Left renal pelvis (tissue), 4 donors: ENCODE measurements at regions not wholly inside any gene's neighbourhood (a gene's known extent, or its start where the extent isn't known, plus 50 kb on each side); places are given as distances from the start of the nearest gene placed in this dataset.
"Not testable (repeated sequence)": the region's sequence is repeated elsewhere in the genome, so short reads cannot be mapped to it uniquely, and the experiment has no call there.

Experiments
- DNase-seq, 4 donors: peaks; one replicate each; pipeline ENCODE4 v3.0.0-alpha.2; 2013; ENCODE audit warnings: low read depth in 4 of 4, low spot score in 3 of 4

DNA sequence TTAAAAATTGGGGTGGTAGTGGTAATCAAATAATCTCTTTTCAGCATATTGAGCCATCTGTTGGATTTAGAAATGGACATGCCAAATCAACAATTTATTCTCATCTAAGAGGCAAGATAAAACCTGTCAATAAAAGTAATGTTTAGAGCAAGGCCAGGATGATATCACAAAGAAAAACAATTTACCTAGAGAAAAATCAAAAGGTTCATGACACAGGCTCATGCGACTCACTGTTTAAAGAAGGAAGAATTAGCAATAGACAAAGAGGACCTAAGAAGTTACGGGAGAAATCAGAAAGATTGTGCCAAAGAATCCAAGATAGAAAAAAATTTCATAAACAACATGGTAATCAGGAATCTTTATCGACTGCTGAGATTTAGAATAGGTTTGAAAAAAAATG is 868.5 kb upstream of the GBE1 start:
- DNase-seq: no peak

DNA sequence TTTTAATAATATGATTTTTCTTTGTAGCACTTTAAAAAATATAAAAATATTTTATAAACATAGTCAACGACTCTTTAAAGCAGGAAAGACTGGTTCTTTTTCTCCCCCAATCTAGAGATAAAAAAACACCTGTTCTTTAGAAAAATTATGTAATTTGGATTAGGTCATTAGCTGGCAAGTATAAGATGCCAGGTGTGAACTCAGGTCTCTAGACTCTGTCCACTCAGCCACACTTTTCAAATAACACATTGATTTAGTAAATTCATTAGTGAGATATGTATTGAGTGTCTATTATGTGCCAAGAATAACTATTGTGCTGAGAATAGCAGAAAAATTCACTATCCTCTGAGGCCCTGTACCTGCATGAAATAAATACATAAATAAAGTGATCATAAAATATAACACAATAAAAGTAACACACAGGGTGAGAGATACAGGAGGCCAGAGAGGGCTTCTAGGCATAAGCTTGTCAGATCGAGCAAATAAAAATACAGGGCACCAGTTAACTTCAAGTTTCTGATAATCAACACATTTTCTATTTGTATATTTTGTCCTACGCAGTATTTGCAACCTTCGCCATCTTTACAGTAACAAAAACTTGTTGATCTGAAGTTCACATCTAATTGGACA is 867.1 kb upstream of the GBE1 start:
- no peak for DNase-seq

DNA sequence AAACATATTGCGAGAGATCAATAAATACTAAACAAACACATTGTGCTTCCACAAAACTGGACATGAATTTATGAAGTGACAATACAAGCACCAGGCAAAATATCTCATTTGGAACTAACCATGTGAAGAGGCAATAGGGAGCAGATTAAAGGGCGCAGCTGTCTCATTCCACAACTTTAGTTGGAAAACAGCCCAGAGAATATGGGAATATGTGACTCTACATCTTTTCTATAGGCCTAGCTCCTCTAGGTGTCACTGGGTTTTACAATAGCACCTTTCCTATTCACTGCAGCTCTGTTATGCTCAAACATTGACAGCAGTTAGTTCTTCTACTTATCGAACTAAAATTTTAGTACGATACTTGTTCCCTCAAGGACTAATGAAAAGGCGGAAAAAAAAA is 866.3 kb upstream of the GBE1 start:
- DNase-seq: no peak

DNA sequence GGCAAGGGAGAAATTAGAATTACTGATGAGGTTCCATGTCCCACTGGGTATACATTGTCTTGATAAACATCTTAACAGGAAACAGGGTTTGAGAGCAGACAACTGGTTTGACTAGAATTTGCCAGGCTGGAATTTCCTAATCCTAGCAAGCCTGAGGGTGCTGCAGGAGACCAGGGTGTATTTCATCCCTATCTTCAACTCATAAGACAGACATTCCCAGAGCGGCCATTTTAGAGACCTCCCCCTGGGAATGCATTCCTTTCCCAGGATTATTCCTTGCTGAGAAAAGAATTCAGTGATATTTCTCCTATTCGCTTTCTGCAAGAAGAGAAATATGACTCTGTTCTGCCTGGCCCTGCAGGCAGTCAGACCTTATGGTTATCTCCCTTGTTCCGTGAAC is 859.3 kb upstream of the GBE1 start:
- DNase-seq: not testable (repeated sequence)

DNA sequence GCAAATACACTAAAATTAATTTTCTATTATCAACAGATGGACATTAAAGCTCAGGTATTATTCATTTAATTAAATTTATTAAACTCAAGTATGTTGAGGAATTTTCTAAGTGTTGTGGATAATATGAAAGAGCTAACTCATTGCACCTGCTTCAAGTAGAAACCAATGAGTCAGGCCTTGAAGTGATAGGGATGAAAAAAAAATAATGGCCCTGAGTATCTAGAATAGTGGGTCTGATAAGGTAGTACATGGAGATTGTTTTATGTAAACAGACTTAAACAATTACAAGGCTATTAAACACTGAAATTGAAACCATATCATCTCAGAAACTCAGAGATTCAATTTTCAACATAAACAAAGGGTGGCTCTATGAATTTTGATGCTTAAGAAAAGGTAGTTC is 857.1 kb upstream of the GBE1 start:
- no peak for DNase-seq

DNA sequence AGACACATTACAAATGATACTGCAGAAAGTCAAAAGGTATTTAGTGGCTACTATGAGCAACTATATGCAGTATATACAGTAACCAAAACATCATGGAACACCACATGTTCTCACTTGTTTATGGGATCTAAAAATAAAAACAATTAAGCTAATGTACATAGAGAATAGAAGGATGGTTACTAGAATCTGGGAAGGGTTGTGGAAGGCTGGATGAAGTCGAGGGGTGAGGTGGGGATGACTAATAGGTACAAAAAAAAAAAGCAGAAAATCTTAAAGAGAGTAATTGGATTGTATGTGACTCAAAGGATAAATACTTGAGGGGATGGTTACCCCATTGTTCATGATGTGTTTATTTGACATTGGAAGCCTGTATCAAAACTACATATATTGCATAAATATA is 848.8 kb upstream of the GBE1 start:
- DNase-seq: no peak

DNA sequence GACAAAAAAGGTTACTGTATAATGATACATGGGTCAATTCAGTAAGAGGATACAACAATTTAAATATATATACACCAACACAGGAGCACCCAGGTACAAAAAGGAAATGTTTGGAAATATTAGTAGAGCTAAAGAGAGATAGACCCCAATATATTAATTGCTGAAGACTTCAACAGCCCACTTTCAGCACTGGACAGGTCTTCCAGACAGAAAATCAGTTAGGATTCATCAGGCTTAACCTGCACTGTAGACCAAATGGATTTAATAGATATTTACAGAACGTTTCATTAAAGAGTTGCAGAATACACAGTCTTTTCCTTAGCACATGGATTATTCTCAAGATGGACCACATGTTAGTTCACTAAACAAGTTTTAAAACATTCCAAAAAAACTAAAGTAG is 845.9 kb upstream of the GBE1 start:
- DNase-seq: no peak

DNA sequence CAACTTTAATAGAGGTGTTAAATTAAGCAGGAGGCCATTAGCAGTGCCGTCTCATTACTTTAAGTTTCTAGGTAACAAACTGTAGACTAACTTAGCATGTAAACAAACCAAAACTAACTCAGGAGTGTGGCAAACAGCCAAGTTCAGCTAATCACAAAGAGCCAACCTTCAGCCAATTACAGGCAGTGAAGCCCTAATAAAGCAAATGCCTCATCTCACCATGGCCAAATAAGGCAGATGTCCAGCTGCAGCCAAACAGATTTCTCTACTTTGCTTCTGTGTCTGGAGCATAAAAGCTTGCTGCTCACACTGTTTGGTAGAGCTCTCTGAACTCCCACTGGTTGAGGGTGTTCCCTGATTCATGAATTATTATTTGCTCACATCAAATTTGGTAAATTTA is 835.4 kb upstream of the GBE1 start:
- DNase-seq: no peak

DNA sequence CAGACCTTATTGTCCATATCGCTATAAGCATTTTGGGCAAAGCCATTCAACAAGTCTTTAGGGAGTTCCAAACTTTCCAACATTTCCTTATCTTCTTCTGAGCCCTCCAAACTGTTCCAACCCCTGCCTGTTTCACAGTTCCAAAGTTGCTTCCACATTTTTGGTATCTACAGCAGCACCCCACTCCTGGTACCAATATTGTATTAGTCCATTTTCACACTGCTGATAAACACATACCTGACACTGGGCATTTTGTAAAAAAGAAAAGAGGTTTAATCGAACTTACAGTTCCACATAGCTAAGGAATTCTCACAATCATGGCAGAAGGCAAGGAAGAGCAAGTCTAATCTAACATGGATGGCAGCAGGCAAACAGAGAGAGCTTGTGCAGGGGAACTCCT is 834.1 kb upstream of the GBE1 start:
- DNase-seq: no peak

DNA sequence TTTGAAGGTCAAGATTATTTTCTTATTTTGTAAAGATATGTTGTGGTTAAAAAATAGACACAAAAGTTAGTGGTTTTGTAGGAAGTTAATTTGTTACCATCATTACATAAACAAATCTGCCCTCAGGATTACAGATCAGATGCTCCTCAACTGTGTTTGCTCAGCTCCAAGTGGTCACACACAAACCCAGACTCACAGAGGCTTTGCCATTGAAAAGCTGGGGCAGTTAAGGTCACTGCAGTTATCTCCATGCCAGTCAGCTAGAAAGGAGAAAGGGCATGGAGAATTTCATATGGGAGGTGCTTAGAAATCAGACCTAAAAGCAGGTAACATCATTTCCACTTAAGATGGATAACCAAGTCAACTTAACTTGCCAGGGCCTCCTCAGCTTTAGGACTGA is 825.7 kb upstream of the GBE1 start:
- DNase-seq: no peak

DNA sequence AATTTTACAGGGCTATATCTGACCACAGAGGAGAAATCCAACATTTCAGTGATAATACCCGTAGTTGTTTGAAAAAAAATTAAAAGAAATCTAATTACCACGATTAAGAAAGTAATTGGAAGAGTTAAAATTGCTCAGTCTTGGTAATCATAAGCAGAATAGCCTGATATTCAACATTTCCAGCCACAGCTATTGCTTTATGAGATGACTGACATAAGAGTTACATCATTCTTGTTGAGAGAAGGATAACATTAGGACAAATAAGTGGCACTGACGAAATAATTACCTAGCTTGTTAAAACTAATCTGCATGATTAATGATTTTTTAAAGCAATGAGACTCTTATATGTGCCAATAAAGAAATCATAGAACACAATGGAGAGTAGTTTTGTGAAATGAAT is 825.0 kb upstream of the GBE1 start:
- DNase-seq: no peak

DNA sequence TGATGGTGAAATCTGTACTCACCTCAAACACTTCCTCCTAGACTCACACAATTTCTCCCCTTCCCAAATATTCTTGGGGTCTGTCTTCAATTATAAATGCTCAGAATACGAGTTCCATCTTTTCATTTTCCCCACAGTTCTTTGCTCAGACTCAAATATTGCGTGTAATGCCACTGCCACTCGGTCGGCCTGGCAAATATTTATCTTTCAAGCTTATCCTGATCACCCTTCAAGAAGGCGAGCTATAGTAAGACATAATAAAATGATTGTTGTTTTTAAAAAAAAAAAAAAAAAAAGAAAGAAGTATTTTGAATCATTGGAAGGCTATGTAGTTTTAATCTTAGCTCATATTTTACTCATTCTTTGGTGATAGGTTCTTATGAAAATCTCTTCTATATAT is 824.6 kb upstream of the GBE1 start:
- not testable (repeated sequence) for DNase-seq

DNA sequence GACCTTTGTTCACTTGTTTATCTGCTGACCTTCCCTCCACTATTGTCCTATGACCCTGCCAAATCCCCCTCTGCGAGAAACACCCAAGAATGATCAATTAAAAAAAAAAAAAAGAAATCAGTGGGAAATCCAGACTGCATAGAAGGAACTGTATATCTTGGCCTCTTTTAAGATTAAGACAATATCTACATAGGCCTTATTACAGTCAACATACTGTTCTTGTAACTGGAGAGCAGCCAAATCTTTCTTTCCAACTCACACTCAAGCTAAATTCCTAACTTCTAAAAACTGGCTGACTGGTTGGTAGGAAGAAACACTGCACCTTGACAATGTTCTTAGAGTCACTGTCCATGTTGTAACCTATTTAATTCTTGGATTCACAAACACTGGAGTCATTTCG is 824.1 kb upstream of the GBE1 start:
- DNase-seq: not testable (repeated sequence)

DNA sequence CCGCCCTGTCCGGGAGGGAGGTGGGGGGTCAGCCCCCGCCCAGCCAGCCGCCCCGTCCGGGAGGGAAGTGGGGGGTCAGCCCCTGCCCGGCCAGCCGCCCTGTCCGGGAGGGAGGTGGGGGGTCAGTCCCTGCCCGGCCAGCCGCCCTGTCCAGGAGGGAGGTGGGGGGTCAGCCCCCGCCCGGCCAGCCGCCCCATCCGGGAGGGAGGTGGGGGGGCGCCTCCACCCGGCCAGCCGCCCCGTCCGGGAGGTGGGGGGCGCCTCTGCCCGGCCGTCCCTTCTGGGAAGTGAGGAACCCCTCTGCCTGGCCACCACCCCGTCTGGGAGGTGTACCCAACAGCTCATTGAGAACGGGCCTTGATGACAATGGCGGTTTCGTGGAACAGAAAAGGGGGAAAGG is 823.4 kb upstream of the GBE1 start:
- DNase-seq: not testable (repeated sequence)

DNA sequence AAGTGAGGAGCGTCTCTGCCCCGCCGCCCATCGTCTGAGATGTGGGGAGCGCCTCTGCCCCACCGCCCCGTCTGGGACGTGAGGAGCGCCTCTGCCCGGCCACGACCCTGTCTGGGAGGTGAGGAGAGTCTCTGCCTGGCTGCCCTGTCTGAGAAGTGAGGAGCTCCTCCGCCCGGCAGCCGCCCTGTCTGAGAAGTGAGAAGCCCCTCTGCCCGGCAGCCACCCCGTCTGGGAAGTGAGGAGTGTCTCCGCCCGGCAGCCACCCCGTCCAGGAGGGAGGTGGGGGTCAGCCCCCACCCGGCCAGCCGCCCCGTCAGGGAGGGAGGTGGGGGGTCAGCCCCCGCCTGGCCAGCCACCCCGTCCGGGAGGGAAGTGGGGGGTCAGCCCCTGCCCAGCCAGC is 823.0 kb upstream of the GBE1 start:
- not testable (repeated sequence) for DNase-seq

DNA sequence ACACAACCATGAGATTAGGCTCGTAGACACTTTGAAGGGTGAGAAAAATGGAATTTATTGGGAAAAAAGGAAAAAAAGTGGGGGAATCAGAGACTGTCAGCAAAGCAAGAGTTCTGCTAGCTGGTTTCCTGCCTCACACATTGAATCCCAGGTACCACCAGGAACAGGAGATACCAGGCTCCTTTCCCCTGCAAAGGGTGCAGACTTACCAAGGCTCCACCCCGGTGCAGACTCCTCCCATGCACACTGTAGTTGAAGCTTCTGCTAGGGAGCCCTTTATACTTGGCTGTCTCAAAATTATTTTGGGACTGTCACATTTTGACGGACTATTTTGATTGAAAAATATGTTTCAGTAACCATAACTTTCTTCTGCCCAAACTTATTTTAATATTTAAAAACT is 819.9 kb upstream of the GBE1 start:
- DNase-seq: no peak

DNA sequence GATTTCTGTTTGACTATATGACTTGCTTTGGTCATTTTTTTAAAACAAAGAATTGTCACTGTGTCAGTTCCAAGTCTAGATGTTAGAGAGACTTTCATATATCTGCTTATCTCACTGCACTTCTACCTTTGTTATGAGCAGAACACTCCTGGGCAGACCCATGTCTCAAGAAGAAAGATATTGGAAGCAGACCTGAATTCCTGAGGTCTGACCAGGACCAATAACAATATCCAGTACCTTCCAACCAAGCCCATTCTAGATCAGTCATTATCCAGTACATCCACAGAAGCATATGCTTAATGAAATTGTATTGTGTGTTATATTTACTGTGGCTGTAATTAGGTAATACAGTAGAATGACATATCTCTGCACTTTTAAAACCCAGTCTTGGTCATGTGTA is 811.3 kb upstream of the GBE1 start:
- DNase-seq: no peak

DNA sequence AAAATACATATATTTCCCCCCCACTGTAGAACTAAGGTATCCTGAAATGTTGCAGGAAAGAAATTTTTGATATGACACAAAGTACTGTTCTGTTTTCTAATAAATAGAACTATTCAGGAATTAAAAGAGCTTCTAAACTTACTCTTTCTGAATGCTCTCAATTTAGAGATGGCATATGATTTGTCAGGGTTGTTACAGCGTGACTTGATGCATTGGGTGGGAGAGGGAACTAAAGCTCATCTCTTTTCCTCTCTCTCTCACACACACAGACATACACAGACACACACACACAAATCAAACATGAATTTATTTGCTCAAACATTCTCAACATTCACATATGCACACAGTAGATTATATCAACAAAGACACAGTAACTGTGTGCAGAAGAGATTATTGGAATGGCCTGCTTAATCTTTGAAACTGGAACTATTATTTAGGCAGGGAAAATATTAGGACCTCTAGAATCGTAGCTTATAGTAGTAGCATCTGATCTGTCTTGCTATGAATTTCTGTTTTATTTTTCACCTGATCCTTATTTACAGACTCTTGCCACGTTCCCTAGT is 807.4 kb upstream of the GBE1 start:
- DNase-seq: no peak

DNA sequence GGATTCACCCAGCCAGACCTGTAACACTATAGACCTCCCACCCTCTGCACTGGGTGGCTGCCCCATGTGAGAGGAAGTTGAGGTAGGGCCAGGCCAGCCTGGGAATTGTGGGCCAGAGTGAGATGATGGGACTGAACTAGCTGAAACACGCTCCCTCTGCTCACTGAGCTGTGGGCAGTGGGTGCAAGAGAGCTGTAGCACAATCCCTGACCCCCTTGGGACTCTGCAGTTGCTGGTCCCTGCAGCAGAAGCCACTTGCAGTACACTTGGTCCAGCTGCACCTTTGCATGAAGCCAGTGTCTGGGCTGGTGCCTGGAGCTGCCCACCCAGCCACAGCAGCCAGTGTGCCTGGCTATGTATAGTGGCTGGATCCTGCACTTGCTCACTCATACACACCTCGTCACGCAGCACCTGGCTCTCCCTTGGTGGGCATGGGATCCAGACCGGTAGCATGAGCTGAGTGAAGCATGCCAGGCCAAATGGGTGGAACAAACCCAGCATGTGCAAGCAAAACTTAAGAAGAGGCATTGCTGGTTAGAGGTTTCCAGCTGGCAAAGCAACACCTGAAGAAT is 805.7 kb upstream of the GBE1 start:
- no peak for DNase-seq

DNA sequence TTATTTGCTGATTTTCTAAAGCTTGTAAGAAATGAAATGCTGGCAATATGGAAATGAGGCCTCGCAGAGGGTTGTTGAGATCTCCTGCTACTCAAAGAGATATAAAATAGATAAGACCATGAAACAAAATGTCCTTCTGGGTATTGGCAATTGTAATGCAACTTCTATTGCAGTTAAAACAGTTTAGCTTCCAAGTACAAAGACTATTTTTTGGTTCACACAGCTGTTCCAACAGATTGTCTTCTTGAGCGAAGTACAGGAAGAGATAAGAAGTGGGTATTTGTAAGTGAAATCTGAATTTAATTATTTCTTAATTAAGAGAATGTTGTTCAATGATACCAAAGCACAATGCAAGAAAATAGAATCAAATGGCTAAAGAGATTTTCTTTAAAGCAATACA is 801.5 kb upstream of the GBE1 start:
- no peak for DNase-seq

DNA sequence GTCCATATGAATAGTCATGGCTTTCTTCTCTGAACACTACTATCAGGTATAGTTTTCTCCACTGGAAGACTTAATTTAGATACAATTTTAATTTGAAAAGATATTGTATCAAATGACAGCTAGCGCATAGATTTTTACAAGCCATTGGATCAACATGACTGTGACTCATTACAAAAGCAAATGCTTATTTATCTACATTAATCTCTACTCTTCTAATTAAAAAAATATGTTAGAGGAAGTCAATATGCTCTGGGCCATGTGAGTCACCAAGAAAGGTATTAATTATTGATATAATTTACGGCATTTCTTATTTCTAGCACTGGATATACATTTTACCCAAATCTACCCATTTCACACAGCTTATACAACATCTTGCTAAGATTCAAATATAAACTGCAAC is 800.3 kb upstream of the GBE1 start:
- no peak for DNase-seq

DNA sequence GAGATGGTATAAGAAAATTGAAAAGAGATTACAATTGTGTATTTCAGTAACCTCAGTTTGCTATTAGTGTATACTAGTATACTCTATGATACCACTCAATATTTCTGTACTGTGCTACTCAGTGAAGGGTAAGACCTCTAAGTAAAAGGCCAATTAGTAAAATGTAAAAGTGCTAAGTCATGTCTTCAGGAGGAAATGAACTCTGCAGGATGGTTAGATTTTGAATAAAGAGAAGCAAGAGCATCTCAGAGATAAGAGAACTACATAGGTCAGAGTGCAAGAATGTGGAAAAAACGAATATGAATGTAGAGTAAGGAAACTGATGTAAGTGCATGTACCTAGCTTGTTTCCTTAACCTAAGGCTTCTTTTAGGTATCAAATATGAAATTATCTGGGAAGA is 796.6 kb upstream of the GBE1 start:
- no peak for DNase-seq

DNA sequence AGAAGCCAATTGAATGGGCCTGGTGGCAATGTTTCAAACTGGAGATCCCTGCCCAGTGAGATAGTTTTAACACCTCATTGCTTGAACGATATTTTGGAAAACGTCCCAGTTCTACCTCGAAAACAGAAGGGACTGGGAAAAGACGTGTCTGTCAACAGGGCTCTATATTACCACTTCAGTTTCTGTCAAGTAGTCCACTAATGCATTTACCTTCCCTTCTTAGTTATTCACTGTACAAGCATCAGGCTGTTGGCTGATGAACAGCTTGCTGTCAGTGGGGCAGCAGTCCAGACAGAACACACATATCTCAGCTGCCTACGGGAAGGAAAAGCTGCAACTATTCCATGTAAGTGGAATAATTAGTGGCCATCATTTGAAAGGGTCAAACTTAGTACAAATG is 794.7 kb upstream of the GBE1 start:
- DNase-seq: no peak
